ENCODE measurements at regions not wholly inside any gene's neighbourhood (a gene's known extent, or its start where the extent isn't known, plus 50 kb on each side); places are given as distances from the start of the nearest gene placed in this dataset.

DNA sequence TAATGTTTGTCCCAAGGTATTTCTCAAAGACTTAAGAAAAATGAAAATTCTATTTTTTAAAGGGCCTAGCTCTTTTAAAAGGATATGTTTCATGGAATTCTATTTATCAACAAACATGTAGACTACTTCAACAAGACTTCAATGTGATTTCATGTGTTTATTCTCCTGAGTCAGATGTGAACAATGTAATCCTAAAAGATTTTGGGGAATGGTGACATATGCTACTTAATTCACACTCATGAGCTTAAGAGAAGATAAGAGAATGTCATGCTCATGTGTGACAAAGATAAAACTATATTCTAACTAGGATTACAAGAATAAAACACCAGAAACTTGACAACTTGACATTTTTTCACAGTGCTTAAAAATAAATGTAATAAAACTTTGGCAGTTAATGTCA lies 127.5 kb downstream of the TES start:
- TF ChIP-seq CTCF (IDR thresholded peaks at IDR 0.05; ENCODE audit: insufficient read depth, low read depth, low read length) (no peak), EZH2 (IDR thresholded peaks at IDR 0.05; ENCODE audit: insufficient read depth, low read length) (no peak)
